ENCODE measurements at regions not wholly inside any gene's neighbourhood (a gene's known extent, or its start where the extent isn't known, plus 50 kb on each side); places are given as distances from the start of the nearest gene placed in this dataset.

DNA sequence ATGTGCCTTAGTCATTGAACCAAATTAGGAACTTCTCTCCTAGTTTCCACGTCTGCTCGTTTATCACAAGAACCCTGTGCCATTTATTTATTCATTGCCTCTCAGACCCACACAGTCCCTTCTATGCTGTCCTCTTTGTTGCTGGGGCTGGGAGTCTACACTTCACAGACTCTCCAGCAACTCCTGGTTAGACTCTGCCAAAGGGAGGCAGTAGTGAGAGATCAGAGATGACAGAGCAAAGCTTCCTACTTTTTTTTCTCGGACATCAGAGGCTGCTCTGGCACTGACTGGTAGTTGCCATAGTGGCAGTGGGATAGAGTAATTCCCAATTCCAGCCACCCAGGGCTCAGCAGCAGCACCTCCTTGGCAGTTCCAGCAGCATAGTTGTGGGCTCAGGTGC lies 277.5 kb downstream of the BCL11A start:
- no peak overlapping the region for H3K4me3 ChIP-seq (ENCODE audit: low read depth, low read length, poor library complexity, severe bottlenecking)
- H3K79me2 ChIP-seq (ENCODE audit: insufficient read depth, low read length), result no peaks in the 10 kb centered on the region
- no peak overlapping the region for H3K27ac ChIP-seq (ENCODE audit: low read depth, low read length, poor library complexity, severe bottlenecking)
- peaks cover 3% of the 10 kb centered on the region; the same call in 1 of the 2 replicates for H3K9me3 ChIP-seq (ENCODE audit: low read length)
- H3F3A ChIP-seq (ENCODE audit: insufficient read depth, low read length), result no peaks in the 10 kb centered on the region
- H4K20me1 ChIP-seq (ENCODE audit: insufficient read depth, low read length), result no peaks in the 10 kb centered on the region
- H2AFZ ChIP-seq (ENCODE audit: low read length), result no peak overlapping the region
- no peak overlapping the region for H3K4me2 ChIP-seq (ENCODE audit: low read length)
- TF ChIP-seq EZH2 (IDR thresholded peaks at IDR 0.05; ENCODE audit: borderline replicate concordance, low read length), result no peak
- TF ChIP-seq, protein P1, sequence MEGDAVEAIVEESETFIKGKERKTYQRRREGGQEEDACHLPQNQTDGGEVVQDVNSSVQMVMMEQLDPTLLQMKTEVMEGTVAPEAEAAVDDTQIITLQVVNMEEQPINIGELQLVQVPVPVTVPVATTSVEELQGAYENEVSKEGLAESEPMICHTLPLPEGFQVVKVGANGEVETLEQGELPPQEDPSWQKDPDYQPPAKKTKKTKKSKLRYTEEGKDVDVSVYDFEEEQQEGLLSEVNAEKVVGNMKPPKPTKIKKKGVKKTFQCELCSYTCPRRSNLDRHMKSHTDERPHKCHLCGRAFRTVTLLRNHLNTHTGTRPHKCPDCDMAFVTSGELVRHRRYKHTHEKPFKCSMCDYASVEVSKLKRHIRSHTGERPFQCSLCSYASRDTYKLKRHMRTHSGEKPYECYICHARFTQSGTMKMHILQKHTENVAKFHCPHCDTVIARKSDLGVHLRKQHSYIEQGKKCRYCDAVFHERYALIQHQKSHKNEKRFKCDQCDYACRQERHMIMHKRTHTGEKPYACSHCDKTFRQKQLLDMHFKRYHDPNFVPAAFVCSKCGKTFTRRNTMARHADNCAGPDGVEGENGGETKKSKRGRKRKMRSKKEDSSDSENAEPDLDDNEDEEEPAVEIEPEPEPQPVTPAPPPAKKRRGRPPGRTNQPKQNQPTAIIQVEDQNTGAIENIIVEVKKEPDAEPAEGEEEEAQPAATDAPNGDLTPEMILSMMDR (IDR thresholded peaks at IDR 0.05; ENCODE audit: low read length), result no peak; the same call in 1 of the 2 replicates
- H3K9ac ChIP-seq (ENCODE audit: low read length), result no peak overlapping the region
- H3K27me3 ChIP-seq (ENCODE audit: insufficient read depth, low read length), result no peaks in the 10 kb centered on the region; the same call in 1 of the 2 replicates
- no peaks in the 10 kb centered on the region for H3K9me2 ChIP-seq (ENCODE audit: low read depth, low read length)
- no peaks in the 10 kb centered on the region for H3K36me3 ChIP-seq (ENCODE audit: insufficient read depth, low read length)
- H3K4me1 ChIP-seq (ENCODE audit: insufficient read depth, low read length, severe bottlenecking), result no peaks in the 10 kb centered on the region

DNA sequence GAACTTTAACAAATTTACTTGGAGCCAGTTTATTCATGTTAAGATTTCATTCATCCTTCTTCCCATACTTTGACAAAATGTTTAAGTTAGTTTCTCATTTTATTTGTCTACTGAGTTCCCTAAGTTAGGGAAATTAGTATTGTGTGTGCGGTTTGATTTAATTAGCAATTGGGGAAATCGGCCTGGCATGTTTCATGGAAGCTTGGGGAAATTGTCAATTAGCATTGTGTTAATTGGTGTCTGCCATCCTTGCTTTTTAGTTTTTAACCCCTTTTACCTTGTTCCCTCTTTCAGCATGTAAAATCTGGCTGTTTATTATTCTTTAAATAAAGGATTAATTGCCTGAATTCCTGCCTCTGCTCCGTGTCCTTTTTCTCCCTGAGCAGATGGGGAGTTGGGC lies 279.6 kb downstream of the BCL11A start:
- Histone ChIP-seq H3K9me3 (ENCODE audit: low read length) (peaks cover 3% of the 10 kb centered on the region; the same call in 1 of the 2 replicates), H3K9ac (ENCODE audit: low read length) (no peak overlapping the region), H4K20me1 (ENCODE audit: insufficient read depth, low read length) (no peaks in the 10 kb centered on the region), H3K27ac (ENCODE audit: low read depth, low read length, poor library complexity, severe bottlenecking) (no peak overlapping the region), H2AFZ (ENCODE audit: low read length) (no peak overlapping the region), H3K4me1 (ENCODE audit: insufficient read depth, low read length, severe bottlenecking) (no peaks in the 10 kb centered on the region), H3K4me2 (ENCODE audit: low read length) (no peak overlapping the region), H3K4me3 (ENCODE audit: low read depth, low read length, poor library complexity, severe bottlenecking) (no peak overlapping the region), H3K79me2 (ENCODE audit: insufficient read depth, low read length) (no peaks in the 10 kb centered on the region), H3K36me3 (ENCODE audit: insufficient read depth, low read length) (no peaks in the 10 kb centered on the region), H3K27me3 (ENCODE audit: insufficient read depth, low read length) (no peaks in the 10 kb centered on the region), H3F3A (ENCODE audit: insufficient read depth, low read length) (no peaks in the 10 kb centered on the region), H3K9me2 (ENCODE audit: low read depth, low read length) (no peaks in the 10 kb centered on the region)
- TF ChIP-seq, protein P1 (IDR thresholded peaks at IDR 0.05; ENCODE audit: low read length), result no peak
- TF ChIP-seq EZH2 (IDR thresholded peaks at IDR 0.05; ENCODE audit: borderline replicate concordance, low read length), result no peak

DNA sequence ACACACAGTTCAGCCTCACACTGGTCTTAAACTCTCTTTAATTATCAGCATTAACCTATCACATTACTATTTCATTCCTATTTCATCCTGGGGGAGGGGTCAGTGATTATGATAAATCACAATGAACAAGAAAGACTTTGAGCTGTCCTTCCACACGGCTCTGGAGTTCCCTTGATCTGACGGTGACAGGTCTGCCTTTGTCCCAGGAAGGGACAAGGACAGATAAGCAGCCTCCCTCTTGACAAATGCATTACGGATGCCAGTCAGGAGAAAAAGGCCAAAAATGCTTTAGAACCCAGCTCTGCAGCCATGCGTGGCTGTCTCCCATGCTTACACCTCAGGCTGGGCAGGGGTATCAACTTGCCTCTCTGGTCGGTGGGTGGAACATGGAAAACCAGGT lies 281.7 kb downstream of the BCL11A start:
- no peaks in the 10 kb centered on the region for H3K79me2 ChIP-seq (ENCODE audit: insufficient read depth, low read length)
- no peak overlapping the region for H3K4me2 ChIP-seq (ENCODE audit: low read length)
- TF ChIP-seq EZH2 (IDR thresholded peaks at IDR 0.05; ENCODE audit: borderline replicate concordance, low read length), result no peak
- TF ChIP-seq, protein P1 (IDR thresholded peaks at IDR 0.05; ENCODE audit: low read length), result no peak
- H3F3A ChIP-seq (ENCODE audit: insufficient read depth, low read length), result no peaks in the 10 kb centered on the region
- H2AFZ ChIP-seq (ENCODE audit: low read length), result no peak overlapping the region
- no peak overlapping the region for H3K27ac ChIP-seq (ENCODE audit: low read depth, low read length, poor library complexity, severe bottlenecking)
- no peaks in the 10 kb centered on the region for H4K20me1 ChIP-seq (ENCODE audit: insufficient read depth, low read length)
- no peaks in the 10 kb centered on the region for H3K27me3 ChIP-seq (ENCODE audit: insufficient read depth, low read length)
- H3K4me3 ChIP-seq (ENCODE audit: low read depth, low read length, poor library complexity, severe bottlenecking), result no peak overlapping the region
- no peak overlapping the region for H3K9ac ChIP-seq (ENCODE audit: low read length)
- H3K36me3 ChIP-seq (ENCODE audit: insufficient read depth, low read length), result no peaks in the 10 kb centered on the region
- H3K4me1 ChIP-seq (ENCODE audit: insufficient read depth, low read length, severe bottlenecking), result no peaks in the 10 kb centered on the region
- peaks cover 3% of the 10 kb centered on the region; the same call in 1 of the 2 replicates for H3K9me3 ChIP-seq (ENCODE audit: low read length)
- no peaks in the 10 kb centered on the region for H3K9me2 ChIP-seq (ENCODE audit: low read depth, low read length)

Measured in OCI-LY1 (cell line).